Liver (tissue), 3 donors: ENCODE measurements at regions not wholly inside any gene's neighbourhood (a gene's known extent, or its start where the extent isn't known, plus 50 kb on each side); places are given as distances from the start of the nearest gene placed in this dataset.

Experiments
- ATF3 ChIP-seq: IDR thresholded peaks from 2 replicates; pipeline ENCODE4 v1.6.1; 2016; ENCODE audit warnings: antibody characterized with exemption
- CTCF ChIP-seq: fragments of 150-350 bp; IDR thresholded peaks from 2 replicates; pipeline ENCODE4 v1.5.1; 2017; ENCODE audit warnings: improper control_type of control experiment, low read depth, low read length; ENCODE audit not compliant: missing input control
- FOXA1 ChIP-seq: IDR thresholded peaks from 2 replicates; pipeline ENCODE4 v1.6.1; 2016; ENCODE audit warnings: antibody characterized with exemption
- GABPA ChIP-seq, 2 donors: IDR thresholded peaks in 1 of 2; conservative IDR thresholded peaks in 1 of 2; 2 replicates each; pipeline ENCODE4 v1.6.1; 2016; ENCODE audit warnings: antibody characterized with exemption in 2 of 2, mild to moderate bottlenecking in 1 of 2, moderate library complexity in 1 of 2
- RAD21 ChIP-seq, 2 donors: IDR thresholded peaks; 2 replicates each; pipeline ENCODE4 v1.6.1; 2016; ENCODE audit warnings: antibody characterized with exemption in 2 of 2, mild to moderate bottlenecking in 2 of 2
- TF ChIP-seq, protein P1 (sequence below): IDR thresholded peaks from 2 replicates; pipeline ENCODE4 v1.6.1; 2016; ENCODE audit warnings: antibody characterized with exemption
- donor health status: healthy.
- donor health status: healthy.

DNA sequence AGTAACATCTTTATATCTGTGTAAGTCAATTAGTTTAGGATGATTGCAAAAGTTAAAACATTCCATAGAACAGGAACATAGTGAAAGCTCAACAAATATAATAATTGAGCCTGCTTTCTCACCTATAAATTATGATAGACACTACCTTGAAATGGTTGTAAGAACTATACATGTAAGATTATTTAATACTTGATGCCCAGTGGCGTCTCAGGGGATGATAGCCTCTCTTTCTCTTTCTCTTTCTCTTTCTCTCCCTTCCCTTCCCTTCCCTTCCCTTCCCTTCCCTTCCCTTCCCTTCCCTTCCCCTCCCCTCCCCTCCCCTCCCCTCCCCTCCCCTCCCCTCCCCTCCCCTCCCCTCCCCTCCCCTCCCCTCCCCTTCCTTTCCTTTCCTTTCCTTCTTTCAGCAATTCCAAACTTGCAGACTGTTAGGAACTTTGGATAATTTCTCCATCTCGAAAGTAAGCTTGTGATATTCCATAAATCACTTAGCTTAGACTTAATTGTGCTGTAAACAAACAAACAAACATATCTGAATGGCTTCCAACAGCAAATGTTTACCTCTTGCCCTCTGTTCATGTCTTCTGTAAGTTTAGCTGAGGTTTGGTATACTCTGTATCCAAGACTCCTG, 1102.7 kb downstream of the TSN start:
- TF ChIP-seq CTCF (no peak), ATF3 (no peak), RAD21 (IDR thresholded peaks at IDR 0.05) (no peak), GABPA (IDR thresholded peaks at IDR 0.05 in 1 of 2, conservative IDR thresholded peaks at IDR 0.05 in 1 of 2) (no peak), FOXA1 (no peak)
- TF ChIP-seq, protein P1, sequence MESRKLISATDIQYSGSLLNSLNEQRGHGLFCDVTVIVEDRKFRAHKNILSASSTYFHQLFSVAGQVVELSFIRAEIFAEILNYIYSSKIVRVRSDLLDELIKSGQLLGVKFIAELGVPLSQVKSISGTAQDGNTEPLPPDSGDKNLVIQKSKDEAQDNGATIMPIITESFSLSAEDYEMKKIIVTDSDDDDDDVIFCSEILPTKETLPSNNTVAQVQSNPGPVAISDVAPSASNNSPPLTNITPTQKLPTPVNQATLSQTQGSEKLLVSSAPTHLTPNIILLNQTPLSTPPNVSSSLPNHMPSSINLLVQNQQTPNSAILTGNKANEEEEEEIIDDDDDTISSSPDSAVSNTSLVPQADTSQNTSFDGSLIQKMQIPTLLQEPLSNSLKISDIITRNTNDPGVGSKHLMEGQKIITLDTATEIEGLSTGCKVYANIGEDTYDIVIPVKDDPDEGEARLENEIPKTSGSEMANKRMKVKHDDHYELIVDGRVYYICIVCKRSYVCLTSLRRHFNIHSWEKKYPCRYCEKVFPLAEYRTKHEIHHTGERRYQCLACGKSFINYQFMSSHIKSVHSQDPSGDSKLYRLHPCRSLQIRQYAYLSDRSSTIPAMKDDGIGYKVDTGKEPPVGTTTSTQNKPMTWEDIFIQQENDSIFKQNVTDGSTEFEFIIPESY, result no peak
